Uterus (tissue), 2 donors: ENCODE measurements at regions not wholly inside any gene's neighbourhood (a gene's known extent, or its start where the extent isn't known, plus 50 kb on each side); places are given as distances from the start of the nearest gene placed in this dataset.

Source experiments
- CTCF ChIP-seq, 4 experiments: fragments of 200-600 bp in 2 of 4; fragments of 450-650 bp in 2 of 4; sonication (generic) in 2 of 4; IDR thresholded peaks; one replicate each; pipeline ENCODE4 v1.5.1; 2016 to 2019; ENCODE audit warnings: antibody characterized with exemption in 4 of 4, mild to moderate bottlenecking in 2 of 4, moderate library complexity in 1 of 4
- POLR2A ChIP-seq, 2 donors: fragments of 450-650 bp; IDR thresholded peaks; one replicate each; pipeline ENCODE4 v1.6.1; 2016; ENCODE audit warnings: antibody characterized with exemption in 2 of 2, mild to moderate bottlenecking in 1 of 2, moderate library complexity in 1 of 2

DNA sequence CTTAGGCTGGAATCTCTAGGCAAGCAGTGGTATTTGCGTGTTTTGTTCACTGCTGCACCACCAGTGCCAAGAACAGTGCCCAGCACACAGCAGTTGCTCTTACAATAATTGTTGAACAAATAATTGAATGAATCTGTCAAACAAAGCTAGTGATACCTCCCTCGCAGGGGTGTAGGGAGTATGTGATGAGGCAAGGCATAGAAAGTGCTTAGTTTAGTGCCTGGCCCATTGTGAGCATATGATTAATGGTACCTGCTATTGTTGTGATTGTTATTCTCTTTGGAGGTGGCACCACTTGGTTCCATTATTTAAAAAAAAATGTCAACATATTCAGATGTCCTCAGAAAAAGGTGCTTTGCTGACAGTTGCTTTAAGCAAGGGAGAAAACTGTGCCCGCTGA lies 210.1 kb upstream of the TBX3 start:
- no peak for TF ChIP-seq CTCF (IDR thresholded peaks at IDR 0.05)
- no peak for TF ChIP-seq POLR2A (IDR thresholded peaks at IDR 0.05)
